Esophagus muscularis mucosa (tissue), 4 donors: ENCODE measurements at regions not wholly inside any gene's neighbourhood (a gene's known extent, or its start where the extent isn't known, plus 50 kb on each side); places are given as distances from the start of the nearest gene placed in this dataset.

Experiments
- DNase-seq: peaks from one replicate; pipeline ENCODE4 v3.0.0-alpha.2; 2017; ENCODE audit errors: extremely low spot score
- H3K27ac ChIP-seq, 4 donors: fragments of 200-600 bp; sonication (generic); replicated peaks in 1 of 4; 1 replicate in 3 of 4; 2 replicates in 1 of 4; pipeline ENCODE4 v1.5.1; 2016 to 2019; ENCODE audit warnings: mild to moderate bottlenecking in 1 of 4
- H3K27me3 ChIP-seq, 4 donors: fragments of 200-600 bp; sonication (generic); one replicate each; pipeline versions ENCODE4 v1.5.1 to v1.6.0; 2016 to 2019
- H3K36me3 ChIP-seq, 4 donors: fragments of 200-600 bp; sonication (generic); one replicate each; pipeline ENCODE4 v1.5.1; 2016 to 2019
- H3K4me1 ChIP-seq, 4 donors: fragments of 200-600 bp; sonication (generic); one replicate each; pipeline ENCODE4 v1.5.1; 2016 to 2019
- H3K4me3 ChIP-seq, 4 donors: fragments of 200-600 bp; sonication (generic); 1 replicate in 2 of 4; 2 replicates in 2 of 4; pipeline ENCODE4 v1.5.1; 2016 to 2019; ENCODE audit warnings: mild to moderate bottlenecking in 4 of 4, moderate library complexity in 1 of 4
- H3K9me3 ChIP-seq, 4 donors: fragments of 200-600 bp; sonication (generic); 1 replicate in 3 of 4; 2 replicates in 1 of 4; pipeline ENCODE4 v1.5.1; 2016 to 2019
- CTCF ChIP-seq, 3 experiments: fragments of 200-600 bp in 2 of 3; fragments of 450-650 bp in 1 of 3; sonication (generic) in 2 of 3; IDR thresholded peaks; one replicate each; pipeline ENCODE4 v1.5.1; 2017 to 2019; ENCODE audit warnings: antibody characterized with exemption in 3 of 3, mild to moderate bottlenecking in 2 of 3, moderate library complexity in 1 of 3
- EP300 ChIP-seq: sonication (generic); formaldehyde crosslinking; IDR thresholded peaks from one replicate; pipeline ENCODE4 v1.6.1; 2017; ENCODE audit warnings: antibody characterized with exemption
- POLR2A ChIP-seq: fragments of 450-650 bp; IDR thresholded peaks from one replicate; pipeline ENCODE4 v1.6.1; 2017; ENCODE audit warnings: antibody characterized with exemption, moderate library complexity, mild to moderate bottlenecking, low read depth
- POLR2AphosphoS5 ChIP-seq, 2 donors: sonication (generic); formaldehyde crosslinking; IDR thresholded peaks; one replicate each; pipeline ENCODE4 v1.6.1; 2017; ENCODE audit warnings: antibody characterized with exemption in 2 of 2
- WGBS: methylation state at CpG from one replicate; pipeline ENCODE4 v1.1.5; 2018; 5-methylcytosine and 5-hydroxymethylcytosine counted together
- intact Hi-C: fragments of 100-400 bp; cut with DNase I; formaldehyde crosslinking; loops from one replicate; pipeline ENCODE4 v1.15.1; 2023

DNA sequence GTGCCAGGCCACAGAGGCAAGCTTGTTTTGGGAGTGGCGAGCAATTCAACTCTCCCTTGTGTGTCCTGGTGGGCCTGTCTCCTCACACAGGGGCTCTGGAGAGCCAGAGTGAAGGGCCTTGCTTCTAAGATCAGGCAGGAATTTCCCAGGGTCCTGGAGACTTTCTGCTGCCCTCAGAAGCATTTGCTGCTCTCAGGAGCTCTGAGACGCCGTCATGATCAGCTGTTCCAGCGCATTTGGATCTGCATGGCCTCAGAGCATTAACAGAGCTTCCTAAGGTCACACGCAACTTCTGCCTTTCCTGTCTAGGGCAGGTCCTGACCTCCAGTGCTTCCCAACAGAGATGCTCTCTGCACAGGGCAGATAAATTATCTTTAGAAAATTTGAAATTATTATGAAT, 52.2 kb upstream of the C10orf90 start:
- no peak overlapping the region for H3K4me3 ChIP-seq
- DNase-seq = no peak
- H3K4me1 ChIP-seq = no peaks in the 10 kb centered on the region
- intact Hi-C loops = no loop called here
- no peaks in the 10 kb centered on the region for H3K36me3 ChIP-seq
- TF ChIP-seq CTCF (IDR thresholded peaks at IDR 0.05) (no peak), POLR2AphosphoS5 (IDR thresholded peaks at IDR 0.05) (no peak), POLR2A (no peak), EP300 (no peak)
- WGBS = 71% methylated on average over 5 of the region's 5 CpGs
- H3K27me3 ChIP-seq = peaks cover 0 to 11% (median 0%) of the 10 kb centered on the region in 4 donors
- H3K27ac ChIP-seq = no peak overlapping the region
- no peaks in the 10 kb centered on the region for H3K9me3 ChIP-seq

DNA sequence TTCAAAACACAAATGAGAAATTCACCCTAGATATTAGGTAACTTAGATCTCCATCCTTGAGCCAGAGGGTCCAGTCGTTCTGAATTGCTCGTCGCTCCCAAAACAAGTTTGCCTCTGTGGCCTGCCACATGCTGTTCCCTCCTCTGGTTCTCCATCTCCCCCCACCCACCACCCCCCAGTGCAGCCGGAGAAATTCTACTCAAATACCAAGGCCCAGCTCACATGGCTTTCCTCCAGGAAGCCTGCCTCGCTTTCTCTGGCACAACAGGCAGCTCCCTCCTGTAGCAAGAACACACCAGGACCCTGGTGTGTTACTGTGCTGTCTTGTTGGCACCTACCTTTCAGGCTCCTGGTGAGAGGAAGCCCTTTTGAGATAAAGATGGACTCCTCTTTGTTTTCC, 52.7 kb upstream of the C10orf90 start:
- no peak for DNase-seq
- Histone ChIP-seq H3K27ac (no peak overlapping the region), H3K9me3 (no peaks in the 10 kb centered on the region), H3K27me3 (peaks cover 0 to 11% (median 0%) of the 10 kb centered on the region in 4 donors), H3K4me1 (no peaks in the 10 kb centered on the region), H3K36me3 (no peaks in the 10 kb centered on the region), H3K4me3 (no peak overlapping the region)
- intact Hi-C loops = no loop called here
- WGBS = 86% methylated on average over 5 of the region's 5 CpGs
- TF ChIP-seq CTCF (IDR thresholded peaks at IDR 0.05) = no peak

DNA sequence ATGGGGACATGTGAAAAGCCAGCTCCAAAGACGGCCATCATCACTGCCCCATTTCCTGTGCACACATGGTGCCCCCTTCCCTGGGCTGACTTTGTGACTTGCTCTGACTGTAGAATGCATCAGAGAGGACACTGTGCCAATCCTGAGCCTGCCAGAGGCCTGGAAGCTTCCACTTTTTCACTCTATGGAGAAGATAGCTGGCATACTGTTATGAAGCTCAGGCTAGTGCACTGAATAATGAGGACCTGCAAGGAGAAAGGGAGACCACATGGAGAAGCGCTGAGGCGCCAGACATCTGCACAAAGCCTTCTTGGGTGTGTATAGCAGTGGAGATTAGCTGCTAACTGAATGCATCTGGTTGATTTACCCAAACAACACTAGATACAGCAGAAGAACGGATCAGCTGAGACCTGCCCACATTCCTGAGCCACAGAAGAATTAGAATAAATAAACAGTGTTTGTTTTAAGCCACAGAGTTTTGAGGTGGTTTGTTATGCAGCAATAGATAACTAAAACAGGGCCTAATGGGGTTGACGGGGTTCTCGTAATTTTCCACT, 58.9 kb upstream of the C10orf90 start:
- no peaks in the 10 kb centered on the region for H3K36me3 ChIP-seq
- intact Hi-C loops = no loop called here
- TF ChIP-seq POLR2A = no peak
- no peak for TF ChIP-seq EP300
- no peak overlapping the region for H3K27ac ChIP-seq
- H3K4me1 ChIP-seq = peaks cover 0 to 6% (median 2%) of the 10 kb centered on the region in 4 donors
- WGBS = 73% methylated on average over 6 of the region's 6 CpGs
- peak; percentile 50 for DNase-seq
- no peaks in the 10 kb centered on the region for H3K9me3 ChIP-seq
- peaks cover 0 to 5% (median 0%) of the 10 kb centered on the region in 4 donors for H3K27me3 ChIP-seq
- no peak overlapping the region for H3K4me3 ChIP-seq

DNA sequence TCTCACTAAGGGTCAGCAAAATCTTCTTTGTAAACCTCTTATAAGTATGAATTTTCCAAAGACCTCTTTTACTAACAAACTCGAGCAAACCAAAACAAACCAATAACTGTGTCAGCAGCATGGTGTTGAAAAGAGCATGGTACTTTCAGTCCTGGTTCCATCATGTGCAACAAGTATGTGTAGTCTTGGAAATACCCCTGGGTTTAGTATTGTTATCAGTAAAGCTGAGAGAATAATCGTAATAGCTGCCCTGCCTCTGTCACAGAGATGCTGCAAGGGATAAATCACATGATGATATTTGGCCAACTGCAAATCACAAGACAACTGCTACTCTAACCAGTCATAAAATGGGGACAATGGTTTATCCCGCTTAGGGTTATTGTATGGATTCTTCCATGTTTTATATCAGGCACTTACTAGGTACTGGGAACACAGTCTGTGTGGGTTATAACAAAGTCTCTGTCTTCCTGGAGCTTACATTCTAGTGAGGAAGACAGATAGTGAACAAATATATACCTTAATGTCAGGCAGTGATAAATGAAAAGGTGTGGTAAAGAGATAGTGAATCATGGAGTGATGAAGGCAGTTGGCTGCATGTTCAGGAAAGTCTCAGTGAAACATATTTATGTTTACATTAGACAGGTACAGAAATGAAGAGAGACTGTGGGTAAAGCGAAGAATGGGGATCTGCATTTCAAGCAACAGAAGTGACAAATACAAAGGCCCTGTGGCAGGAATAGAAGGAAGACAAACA, 60.5 kb upstream of the C10orf90 start:
- Histone ChIP-seq H3K27me3 (peaks cover 0 to 5% (median 0%) of the 10 kb centered on the region in 4 donors), H3K36me3 (no peaks in the 10 kb centered on the region), H3K4me3 (no peak overlapping the region), H3K27ac (no peak overlapping the region), H3K4me1 (peaks cover 0 to 6% (median 2%) of the 10 kb centered on the region in 4 donors), H3K9me3 (no peaks in the 10 kb centered on the region)
- WGBS = 74% methylated on average over 4 of the region's 4 CpGs
- TF ChIP-seq POLR2A = no peak
- TF ChIP-seq EP300 = no peak
- TF ChIP-seq POLR2AphosphoS5 (IDR thresholded peaks at IDR 0.05) = no peak
- TF ChIP-seq CTCF (IDR thresholded peaks at IDR 0.05) = no peak
- DNase-seq = no peak
- intact Hi-C loops = no loop called here

GRCh38 chr10:126731610-126731990, 61.1 kb upstream of the C10orf90 start:
- TF ChIP-seq POLR2A = no peak
- TF ChIP-seq POLR2AphosphoS5 (IDR thresholded peaks at IDR 0.05) = no peak
- no peak for TF ChIP-seq EP300
- TF ChIP-seq CTCF (IDR thresholded peaks at IDR 0.05) = no peak
- Histone ChIP-seq H3K36me3 (no peaks in the 10 kb centered on the region), H3K9me3 (no peaks in the 10 kb centered on the region), H3K27me3 (peaks cover 0 to 5% (median 0%) of the 10 kb centered on the region in 4 donors), H3K27ac (no peak overlapping the region), H3K4me3 (no peak overlapping the region), H3K4me1 (peaks cover 0 to 6% (median 2%) of the 10 kb centered on the region in 4 donors)
- peak; percentile 39 for DNase-seq
- intact Hi-C loops = no loop called here
